Coronary artery (tissue), 2 donors: ENCODE measurements at regions not wholly inside any gene's neighbourhood (a gene's known extent, or its start where the extent isn't known, plus 50 kb on each side); places are given as distances from the start of the nearest gene placed in this dataset.

Experiments used
- DNase-seq: peaks from one replicate; pipeline ENCODE4 v3.0.0-alpha.2; 2017; ENCODE audit warnings: low spot score
- H3K27ac ChIP-seq, 2 donors: fragments of 200-600 bp; sonication (generic); one replicate each; pipeline ENCODE4 v1.5.1; 2016 to 2019
- H3K4me3 ChIP-seq: fragments of 200-600 bp; sonication (generic); 2 replicates; pipeline ENCODE4 v1.5.1; 2016; ENCODE audit warnings: mild to moderate bottlenecking, moderate library complexity
- CTCF ChIP-seq: fragments of 200-600 bp; sonication (generic); IDR thresholded peaks from one replicate; pipeline ENCODE4 v1.5.1; 2019; ENCODE audit warnings: antibody characterized with exemption

- Histone ChIP-seq H3K27ac (no peak overlapping the region), H3K4me3 (no peak overlapping the region)
- DNase-seq: no peak
- no peak for TF ChIP-seq CTCF
These were observed 1653.0 kb upstream of the MIR17HG start for GRCh38 chr13:89694451-89694850.

GRCh38 chr13:89695343-89696257 is 1651.9 kb upstream of the MIR17HG start:
- Histone ChIP-seq H3K27ac (no peak overlapping the region), H3K4me3 (no peak overlapping the region)
- TF ChIP-seq CTCF: no peak
- no peak for DNase-seq

GRCh38 chr13:89701913-89702312 is 1645.6 kb upstream of the MIR17HG start:
- Histone ChIP-seq H3K27ac (no peak overlapping the region), H3K4me3 (no peak overlapping the region)
- DNase-seq: no peak
- no peak for TF ChIP-seq CTCF

GRCh38 chr13:89704040-89704439 is 1643.4 kb upstream of the MIR17HG start:
- no peak overlapping the region for H3K27ac ChIP-seq
- no peak for TF ChIP-seq CTCF
- DNase-seq: no peak
- H3K4me3 ChIP-seq: no peak overlapping the region

- no peak for TF ChIP-seq CTCF
- DNase-seq: no peak
These were observed 1639.5 kb upstream of the MIR17HG start for GRCh38 chr13:89708013-89708412.

GRCh38 chr13:89721216-89721615 is 1626.3 kb upstream of the MIR17HG start:
- no peak overlapping the region for H3K27ac ChIP-seq
- no peak for DNase-seq
- TF ChIP-seq CTCF: no peak
- no peak overlapping the region for H3K4me3 ChIP-seq

More at GRCh38 chr13:89708013-89708412, 1639.5 kb upstream of the MIR17HG start:
- Histone ChIP-seq H3K27ac (no peak overlapping the region), H3K4me3 (no peak overlapping the region)
